GM18867 (cell line): ENCODE measurements at regions not wholly inside any gene's neighbourhood (a gene's known extent, or its start where the extent isn't known, plus 50 kb on each side); places are given as distances from the start of the nearest gene placed in this dataset.
"Not testable (repeated sequence)": the region's sequence is repeated elsewhere in the genome, so short reads cannot be mapped to it uniquely, and the experiment has no call there.

Experiments
- ATAC-seq: cut with Tn5 transposase; IDR thresholded peaks from one replicate; pipeline ENCODE4 v1.9.1; 2021; ENCODE audit warnings: mild to moderate bottlenecking, moderate library complexity; ENCODE audit not compliant: unreplicated experiment

DNA sequence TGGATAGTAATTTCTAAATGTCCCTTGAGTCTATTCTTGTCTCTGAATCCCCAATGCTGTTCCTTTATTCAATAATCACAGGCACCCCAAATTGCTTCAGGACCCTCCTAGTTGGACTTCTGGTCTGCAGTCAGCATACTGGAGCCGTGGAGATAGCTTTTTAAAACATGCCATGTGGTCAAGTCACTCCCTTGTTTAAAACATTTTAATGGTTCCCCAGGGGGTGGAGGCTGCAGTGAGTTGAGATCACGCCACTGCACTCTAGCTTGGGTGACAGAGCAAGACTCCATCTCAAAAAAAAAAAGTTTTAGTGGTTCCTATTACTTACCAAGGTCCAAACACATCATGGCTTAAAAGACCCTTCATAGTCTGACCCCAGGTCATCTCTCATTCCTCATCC is 220.3 kb downstream of the ADAMTS15 start:
- ATAC-seq = no peak

DNA sequence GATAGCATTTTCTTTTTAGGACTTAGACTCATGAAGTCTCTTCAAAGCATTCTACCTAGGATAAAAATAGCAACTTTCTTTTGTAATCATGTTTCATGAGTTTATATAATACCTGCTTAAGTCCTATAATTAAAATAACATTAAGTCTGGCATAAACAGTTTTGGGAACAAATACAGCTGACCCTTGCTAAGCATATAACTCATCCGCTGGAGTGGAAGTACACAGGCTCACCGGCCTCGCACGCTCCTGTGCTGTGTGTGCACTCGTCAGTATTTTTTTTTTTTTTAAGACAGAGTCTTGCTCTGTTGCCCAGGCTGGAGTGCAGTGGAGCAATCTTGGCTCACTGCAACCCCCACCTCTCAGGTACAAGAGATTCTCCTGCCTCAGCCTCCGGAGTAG is 221.8 kb downstream of the ADAMTS15 start:
- ATAC-seq = no peak

DNA sequence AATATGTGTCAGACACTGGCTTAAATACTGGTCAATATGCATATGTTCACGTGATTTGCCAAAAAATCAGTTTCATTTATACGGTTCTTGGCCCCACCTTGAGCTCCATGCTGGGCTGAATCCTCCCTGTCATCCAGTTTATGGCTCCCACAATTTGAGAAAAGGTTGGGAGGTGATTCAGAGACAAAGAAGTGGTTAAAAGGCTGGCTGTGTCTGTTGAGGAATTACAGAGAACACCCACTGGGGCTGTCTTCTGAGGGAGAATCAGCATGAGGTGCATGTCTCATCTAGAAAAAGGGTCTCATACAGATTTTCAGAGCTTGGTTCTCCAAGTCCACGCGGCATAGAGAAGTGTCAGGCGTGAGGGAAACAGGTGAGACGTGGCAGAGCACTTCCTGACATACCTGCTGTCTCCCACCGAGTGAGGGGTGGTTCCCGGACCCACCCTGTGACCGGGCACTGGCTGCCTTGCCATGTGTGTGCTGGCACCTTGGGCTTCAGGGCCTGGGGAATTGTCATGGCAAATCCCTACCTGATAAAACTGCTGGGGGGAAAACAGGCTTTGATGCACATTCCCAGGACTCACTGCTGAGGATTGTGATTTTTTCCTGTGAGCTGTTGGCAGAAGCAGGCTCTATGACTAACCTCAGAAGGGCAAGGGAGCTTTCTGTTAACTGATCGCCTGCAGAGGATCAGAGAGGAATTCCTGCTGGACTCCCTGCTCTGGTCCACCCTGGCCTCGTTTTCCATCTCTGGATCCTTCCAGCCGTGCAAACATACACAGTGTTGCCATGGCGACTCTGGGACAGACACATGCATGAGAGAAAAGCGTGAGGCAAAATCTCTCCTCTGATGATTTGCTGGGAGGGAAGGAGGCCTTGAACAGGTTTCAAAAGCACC is 223.6 kb downstream of the ADAMTS15 start:
- no peak for ATAC-seq

DNA sequence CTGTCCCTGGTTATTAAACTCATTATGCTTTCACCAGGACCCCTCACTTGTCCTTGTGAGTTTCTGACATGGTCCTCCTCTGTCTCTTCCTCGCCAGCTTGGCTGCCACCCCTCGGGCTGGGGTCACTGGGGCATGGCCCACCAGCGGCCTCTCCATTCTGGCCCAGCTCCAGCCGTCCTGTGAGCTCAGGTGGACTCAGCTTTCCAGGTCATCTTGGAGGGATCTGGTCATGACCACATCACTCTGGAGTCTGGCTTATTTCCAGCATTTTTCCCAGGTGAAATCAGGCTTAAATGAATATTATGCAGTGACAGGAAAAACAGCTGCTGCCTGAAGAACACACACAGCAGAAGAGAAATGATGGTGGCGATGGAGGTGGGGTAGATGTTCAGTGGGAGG is 224.5 kb downstream of the ADAMTS15 start:
- no peak for ATAC-seq

DNA sequence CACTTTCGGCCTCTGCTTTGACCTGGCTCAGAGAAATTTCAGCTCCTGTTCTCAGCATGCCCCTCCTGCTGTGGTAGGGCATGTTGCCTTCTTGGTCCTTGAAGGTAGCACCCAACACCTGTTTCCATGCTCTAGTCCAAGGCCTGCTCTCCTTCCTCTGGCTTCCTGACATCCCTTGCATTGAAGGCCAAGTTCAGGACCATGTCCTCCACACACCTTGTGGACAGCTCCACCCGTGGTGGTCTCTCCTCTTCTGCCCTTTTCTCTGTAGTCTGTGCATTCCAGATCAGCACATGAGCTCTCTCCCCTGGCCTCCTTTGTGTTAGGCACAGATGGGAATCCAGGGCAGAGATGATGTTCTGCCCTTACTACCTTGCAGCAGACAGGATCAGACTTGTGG is 225.3 kb downstream of the ADAMTS15 start:
- no peak for ATAC-seq

DNA sequence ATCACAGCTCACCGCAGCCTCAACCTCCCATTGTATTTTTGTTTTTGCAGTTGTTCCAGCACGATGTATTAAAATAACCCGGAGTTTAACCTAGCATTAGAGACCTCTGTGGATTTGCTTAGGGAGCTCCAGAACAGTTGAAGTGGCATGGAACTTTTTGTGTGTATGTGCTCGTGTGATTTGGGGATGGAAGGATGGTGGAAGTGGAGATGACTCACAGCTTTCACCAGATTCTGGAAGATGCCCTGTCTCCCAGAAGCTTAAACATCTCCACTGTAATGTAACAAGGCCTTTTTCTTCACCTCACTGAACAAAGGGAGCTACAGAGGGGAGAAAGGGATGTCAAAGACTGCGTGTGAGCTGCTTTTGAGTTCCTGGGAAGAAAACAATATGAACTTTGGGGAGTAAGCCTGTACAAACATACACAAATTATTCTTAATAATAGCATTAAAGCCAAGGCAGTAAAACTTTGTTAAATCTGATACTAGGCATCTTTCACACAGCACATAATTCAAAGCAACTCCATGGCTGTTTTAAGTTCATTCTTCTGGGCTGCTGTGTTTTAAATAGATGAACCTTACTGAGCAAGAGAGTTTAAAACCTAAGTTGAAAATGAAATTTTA is 226.4 kb downstream of the ADAMTS15 start:
- no peak for ATAC-seq

DNA sequence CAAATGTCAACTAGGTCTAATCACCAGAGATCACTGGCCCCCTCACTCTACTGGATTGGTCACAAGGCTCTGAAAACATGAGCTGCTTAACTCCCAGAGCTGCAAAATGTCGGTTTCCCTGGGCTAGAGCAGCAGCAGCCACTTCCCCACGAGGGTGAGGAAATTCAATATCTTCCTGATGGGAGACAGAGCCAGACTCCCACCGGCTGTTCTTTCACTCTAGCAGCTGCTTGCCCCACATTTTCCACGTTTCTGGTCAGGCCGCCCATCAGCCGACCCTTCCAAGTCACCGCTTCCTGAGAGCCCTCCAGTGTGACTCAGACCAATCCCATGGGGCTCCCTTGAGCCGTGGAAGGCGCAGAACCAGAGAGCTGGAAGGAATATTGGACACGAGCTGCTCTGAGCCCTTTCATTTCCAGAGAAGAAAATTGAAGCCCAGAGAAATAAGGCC is 227.0 kb downstream of the ADAMTS15 start:
- no peak for ATAC-seq

DNA sequence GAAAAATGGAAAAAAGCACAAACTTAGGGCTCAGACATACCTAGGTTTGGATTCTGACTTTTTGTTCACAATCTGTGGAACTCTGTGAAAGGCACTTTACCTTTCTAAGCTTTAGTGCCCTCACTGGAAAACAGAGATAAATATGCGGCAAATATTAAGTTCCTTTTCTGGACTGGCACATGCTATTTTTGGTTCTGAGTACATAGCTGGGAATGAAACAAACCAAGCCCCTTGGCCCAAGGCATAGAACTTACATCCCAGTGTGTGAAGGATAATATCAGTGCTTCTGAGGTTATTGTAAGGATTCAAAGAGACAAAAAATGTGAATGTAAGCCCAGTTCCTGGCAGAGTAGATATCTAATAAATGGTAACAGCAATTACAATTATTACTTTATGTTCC is 227.5 kb downstream of the ADAMTS15 start:
- no peak for ATAC-seq

DNA sequence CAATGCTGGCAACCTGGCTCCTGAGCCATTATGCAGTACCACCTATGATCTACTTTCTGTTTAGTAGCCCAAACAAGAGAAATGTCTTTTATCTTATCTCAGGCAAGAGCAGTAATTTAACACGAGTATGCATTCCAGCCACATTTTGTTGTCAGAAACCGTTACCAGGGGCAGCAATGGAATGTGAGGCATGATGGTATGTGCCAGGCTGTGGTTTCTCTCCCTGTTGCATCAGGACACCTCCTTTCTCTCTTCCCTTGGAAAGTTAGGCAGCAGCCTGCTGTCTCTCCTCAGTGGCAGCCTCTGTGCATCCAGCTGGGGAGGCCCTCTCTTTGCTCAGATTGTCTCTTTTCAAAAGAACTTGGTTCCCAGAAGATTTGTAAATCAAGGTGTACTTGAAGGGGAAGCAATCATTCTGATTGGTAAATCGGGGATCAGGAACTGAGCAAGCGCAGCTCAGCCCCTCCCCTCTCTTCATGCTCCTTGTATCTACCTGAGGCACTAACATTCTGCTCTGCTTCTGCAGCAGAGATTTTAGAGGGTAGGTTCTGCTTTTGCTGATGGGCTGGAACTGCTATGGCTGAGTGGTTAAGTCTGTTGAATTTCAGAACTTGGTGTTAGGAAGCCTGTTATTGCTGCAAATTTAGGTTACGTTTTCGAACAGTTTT is 229.2 kb downstream of the ADAMTS15 start:
- no peak for ATAC-seq

DNA sequence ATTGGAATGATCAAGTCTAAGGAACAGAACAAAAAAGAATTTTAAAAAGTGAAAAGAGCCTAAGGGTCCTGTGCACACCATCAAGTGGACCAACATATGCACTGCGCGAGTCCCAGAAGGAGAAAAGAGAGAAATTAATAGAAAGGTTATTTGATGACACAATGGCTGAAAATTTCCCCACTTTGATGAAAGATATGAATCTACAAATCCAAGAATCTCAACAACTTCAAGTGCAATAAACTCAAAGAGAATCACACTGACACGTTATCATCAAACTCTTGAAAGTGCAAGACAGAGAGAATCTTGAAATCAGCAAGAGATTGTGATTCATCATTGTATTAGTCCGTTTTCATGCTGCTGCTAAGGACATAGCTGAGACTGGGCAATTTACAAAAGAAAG is 230.8 kb downstream of the ADAMTS15 start:
- ATAC-seq = no peak

DNA sequence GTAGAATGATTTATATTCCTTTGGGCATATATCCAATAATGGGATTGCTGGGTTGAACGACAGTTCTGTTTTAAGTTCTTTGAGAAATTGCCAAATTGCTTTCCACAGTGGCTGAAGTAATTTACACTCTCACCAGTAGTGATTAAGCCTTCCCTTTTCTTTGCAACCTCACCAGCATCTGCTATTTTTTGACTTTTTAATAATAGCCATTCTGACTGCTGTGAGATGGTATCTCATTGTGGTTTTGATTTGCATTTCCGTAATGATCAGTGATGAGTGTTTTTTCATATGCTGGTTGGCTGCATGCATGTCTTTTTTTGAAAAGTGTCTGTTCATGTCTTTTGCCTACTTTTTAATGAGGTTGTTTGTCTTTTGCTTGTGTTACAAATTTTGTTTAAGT is 233.8 kb downstream of the SNX19 start:
- ATAC-seq = not testable (repeated sequence)

DNA sequence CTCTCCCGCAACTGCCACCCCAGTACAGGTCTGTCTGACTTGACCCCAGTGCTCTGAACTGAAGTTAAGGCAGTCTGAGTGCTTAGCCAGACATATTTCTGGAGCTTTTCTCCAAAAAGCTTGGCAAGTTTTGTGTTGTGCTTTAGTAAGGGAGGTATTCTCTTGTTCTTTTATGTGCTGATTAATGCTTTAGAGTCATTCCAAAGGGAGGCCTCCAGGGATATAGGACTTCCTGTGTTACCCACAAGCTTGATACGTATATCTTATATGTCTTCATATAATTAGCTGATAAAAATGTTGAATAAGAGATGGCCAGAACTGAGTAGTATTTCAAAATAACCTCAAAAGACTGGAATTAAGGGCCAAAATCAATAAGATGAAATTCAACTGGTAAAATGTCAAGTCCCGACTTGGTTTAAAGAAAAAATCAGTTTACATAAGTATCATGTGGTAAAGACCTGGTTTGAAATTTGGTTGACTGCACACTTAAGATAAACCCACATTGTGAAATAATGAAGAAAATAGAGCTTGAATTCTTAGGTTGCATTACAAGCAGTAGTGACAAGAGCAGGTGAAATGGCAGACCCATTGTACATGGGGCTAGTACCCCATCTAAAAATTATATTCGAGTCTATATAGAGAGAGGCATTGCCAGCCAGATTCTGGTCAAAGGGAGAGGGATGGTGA is 226.9 kb downstream of the SNX19 start:
- ATAC-seq = no peak

DNA sequence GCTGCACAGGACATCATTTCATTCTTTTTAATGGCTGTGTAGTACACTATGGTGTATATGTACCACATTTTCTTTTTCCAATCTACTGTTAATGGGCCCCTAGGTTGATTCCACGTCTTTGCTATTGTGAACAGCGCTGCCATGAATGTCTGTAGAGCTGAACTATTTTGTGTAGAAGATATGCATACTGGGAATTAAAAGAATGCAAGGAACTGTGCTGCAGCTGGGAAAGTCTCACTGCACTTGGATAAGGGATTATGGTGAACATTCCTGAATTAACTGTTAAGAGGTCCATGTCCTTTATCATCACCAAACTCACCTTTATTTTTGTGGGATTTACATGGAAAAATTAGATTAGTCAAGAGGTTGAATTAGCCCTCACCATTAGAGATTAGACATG is 224.7 kb downstream of the SNX19 start:
- ATAC-seq = no peak

DNA sequence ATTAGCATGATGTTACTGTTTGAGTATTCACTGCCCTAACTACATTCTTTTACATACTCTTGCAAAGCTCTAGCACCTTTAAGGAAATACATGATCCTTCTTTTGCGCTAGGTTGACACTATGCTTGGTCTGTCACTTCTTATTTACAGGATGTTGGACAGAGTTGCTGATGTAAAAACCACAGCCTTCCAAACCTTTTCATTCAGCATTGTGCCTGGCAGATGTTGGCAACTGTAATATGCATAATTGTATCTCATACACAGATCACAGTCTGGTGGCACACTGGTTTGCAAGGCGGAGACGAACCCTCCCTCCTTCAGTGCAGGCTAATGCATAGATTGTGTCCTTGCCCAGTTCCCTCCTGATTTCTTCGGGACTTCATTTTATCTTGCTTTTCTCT is 224.1 kb downstream of the SNX19 start:
- no peak for ATAC-seq

DNA sequence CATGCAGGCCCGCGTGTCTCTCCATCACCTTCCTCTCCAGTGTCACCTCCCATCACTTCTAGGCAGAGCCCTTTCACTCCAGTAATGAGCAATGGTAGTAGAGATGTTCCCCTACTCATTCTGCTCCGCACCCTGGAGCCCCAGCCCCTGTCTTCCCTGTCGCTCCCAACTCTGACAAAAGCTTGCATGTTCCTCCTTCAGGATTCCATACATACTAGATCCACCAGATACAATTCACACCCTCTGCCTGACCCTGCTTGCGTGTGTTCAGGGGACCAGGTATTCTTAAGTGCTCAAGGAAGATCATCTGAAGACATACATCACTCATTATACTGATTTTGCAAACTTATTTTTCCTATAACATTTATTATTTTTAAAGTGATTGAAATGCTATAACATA is 222.7 kb downstream of the SNX19 start:
- no peak for ATAC-seq

DNA sequence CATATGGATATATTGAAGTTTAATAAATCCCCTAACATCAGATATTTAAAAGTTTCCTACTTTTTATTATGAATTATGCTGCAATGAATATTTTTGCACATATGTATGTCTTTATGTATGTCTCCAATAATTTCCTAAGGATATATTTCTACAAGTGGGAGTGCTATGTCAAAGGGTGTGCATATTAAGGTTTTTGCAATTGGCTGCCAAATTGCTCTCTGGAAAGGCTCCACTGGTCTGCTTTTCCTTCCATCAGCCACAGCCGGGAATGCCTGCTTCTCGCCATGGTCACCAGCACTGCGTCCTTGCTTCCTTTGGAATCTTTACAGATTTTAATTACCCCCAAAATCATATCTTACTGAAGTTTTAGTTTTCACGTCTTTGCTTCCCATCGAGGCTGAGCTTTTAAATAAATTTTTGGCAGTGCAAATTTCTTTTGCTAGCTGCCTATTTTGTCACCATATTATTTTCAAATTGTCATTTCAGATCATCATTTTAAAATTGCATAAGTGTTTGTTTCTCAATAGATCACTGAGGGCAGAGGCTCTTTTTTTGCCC is 221.7 kb downstream of the SNX19 start:
- ATAC-seq = no peak

DNA sequence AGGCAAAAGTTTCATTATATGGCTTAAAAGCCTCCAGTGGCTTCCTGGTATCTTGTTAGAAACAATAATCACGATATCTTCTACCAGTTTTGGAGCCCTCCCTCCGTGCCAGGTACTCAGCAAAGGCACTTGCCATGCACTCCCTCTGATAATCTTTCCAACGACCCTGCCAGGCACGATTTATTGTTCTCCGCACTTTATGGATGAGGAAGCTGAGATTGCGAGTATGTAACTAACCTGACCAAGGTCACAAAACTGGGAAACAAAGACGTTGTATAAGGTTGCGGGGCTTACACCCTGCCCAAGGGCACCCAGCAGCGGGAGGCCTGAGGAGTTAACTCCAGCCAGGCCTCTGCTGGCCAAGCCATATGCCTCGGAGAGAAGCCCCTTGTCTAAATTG is 218.1 kb downstream of the SNX19 start:
- no peak for ATAC-seq

DNA sequence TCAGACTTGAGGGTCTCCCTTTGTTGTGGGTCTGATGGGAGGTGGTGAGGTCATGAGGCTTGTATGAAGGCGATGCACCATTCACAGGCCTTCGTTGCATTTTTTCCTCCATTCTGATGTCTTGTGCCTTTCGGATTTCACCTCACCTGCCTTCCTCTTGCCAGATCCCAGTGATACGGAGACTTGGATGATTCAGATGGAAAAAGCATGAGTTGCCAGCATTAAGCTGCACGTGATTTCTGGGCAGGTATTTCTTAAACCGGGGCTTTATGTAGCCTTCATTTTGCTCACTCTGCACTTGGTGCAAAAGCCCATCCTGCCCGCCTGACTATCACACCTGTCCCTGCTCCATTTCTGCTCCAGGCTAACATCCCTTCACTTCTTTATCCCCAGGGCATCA is 216.7 kb downstream of the SNX19 start:
- ATAC-seq = no peak

DNA sequence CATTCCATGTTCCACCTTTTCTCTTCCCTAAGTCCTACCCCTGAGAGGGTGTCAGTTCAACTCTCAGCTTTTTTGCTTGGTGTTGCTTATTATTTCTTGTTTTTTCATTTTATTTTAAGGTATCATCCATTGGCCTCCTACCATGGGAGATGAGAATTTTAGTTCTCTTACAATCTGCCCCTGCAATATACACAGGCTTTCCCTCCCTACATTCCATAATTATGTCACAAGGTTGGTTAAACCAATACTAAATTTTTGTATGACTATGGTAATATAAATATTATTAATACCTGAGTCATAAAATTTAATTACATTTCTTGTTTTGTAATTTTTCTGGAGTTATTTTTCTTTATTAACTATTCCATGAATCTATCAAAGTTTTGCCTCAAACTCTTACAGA is 216.2 kb downstream of the SNX19 start:
- no peak for ATAC-seq

DNA sequence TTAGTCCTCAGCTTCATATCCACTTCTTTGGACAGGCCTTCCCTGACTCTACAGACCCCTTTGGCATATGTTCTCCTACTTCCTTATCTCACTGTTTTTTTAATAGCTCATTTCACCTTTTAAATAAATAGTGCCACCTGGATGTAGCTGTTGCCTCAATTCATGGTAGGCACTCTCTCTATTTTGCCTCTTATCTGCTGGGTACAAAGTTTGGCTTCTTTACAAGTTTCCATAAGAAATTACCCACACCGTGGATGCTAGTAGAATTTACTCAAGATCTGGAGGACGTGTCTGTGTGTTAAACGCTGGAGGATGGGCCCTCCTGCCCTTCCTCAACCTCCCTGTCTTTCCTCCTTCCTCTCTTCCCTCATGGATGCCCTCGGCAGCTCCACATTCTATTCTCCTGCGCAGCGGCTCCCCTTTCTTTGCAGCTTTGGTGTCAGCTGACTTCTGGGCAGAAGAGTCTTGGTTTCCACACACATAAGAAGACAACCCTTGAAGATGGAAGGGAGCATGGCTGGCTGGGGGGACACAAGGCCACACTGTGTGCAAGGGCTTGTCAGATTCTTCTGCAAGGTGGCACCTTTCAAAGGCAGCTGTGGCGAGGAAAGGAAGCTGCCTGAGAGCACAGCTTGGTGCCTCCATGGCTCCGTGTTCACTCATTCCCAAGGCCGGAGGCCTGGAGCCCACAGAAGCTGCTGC is 212.6 kb downstream of the SNX19 start:
- no peak for ATAC-seq
